Activated T-cell treated with anti-CD3 and anti-CD28 coated beads, Interleukin-2, amount 50 U/mL, for 48 hours (primary cell): ENCODE measurements at regions not wholly inside any gene's neighbourhood (a gene's known extent, or its start where the extent isn't known, plus 50 kb on each side); places are given as distances from the start of the nearest gene placed in this dataset.

ENCODE experiments used
- DNase-seq, 2 experiments: peaks; one replicate each; pipeline ENCODE4 v3.0.0-alpha.2; 2020

- no peak for DNase-seq
These were observed 528.3 kb downstream of the QKI start for GRCh38 chr6:163942790-163943189.

- DNase-seq = no peak
These were observed 527.1 kb downstream of the QKI start for GRCh38 chr6:163941624-163941976.

- DNase-seq = no peak
These were observed 526.4 kb downstream of the QKI start for GRCh38 chr6:163940705-163941623.

- DNase-seq = no peak
These were observed 522.6 kb downstream of the QKI start for GRCh38 chr6:163937071-163937470.

- DNase-seq = no peak
These were observed 520.7 kb downstream of the QKI start for GRCh38 chr6:163935158-163935762.

- DNase-seq = no peak
These were observed 515.5 kb downstream of the QKI start for GRCh38 chr6:163930012-163930411.

GRCh38 chr6:163929538-163929937 is 515.0 kb downstream of the QKI start:
- DNase-seq = no peak

- DNase-seq = no peak
These were observed 512.1 kb downstream of the QKI start for GRCh38 chr6:163926642-163927041.

- no peak for DNase-seq
These were observed 511.3 kb downstream of the QKI start for GRCh38 chr6:163925839-163926238.

- no peak for DNase-seq
These were observed 509.3 kb downstream of the QKI start for GRCh38 chr6:163923658-163924411.

- no peak for DNase-seq
These were observed 508.0 kb downstream of the QKI start for GRCh38 chr6:163922562-163922961.

- DNase-seq = no peak
These were observed 505.1 kb downstream of the QKI start for GRCh38 chr6:163919652-163920051.

- no peak for DNase-seq
These were observed 502.0 kb downstream of the QKI start for GRCh38 chr6:163916315-163917081.

- DNase-seq = no peak
These were observed 500.6 kb downstream of the QKI start for GRCh38 chr6:163915131-163915530.

GRCh38 chr6:163913045-163913444 is 498.5 kb downstream of the QKI start:
- DNase-seq = no peak

- no peak for DNase-seq
These were observed 491.6 kb downstream of the QKI start for GRCh38 chr6:163906006-163906710.

- DNase-seq = no peak
These were observed 489.7 kb downstream of the QKI start for GRCh38 chr6:163904186-163904585.

GRCh38 chr6:163903541-163903940 is 489.0 kb downstream of the QKI start:
- no peak for DNase-seq

- no peak for DNase-seq
These were observed 488.5 kb downstream of the QKI start for GRCh38 chr6:163902993-163903392.

GRCh38 chr6:163901681-163902080 is 487.2 kb downstream of the QKI start:
- DNase-seq = no peak

GRCh38 chr6:163900570-163900969 is 486.1 kb downstream of the QKI start:
- DNase-seq = no peak

- DNase-seq = no peak
These were observed 483.2 kb downstream of the QKI start for GRCh38 chr6:163897669-163898068.
